ENCODE measurements at regions not wholly inside any gene's neighbourhood (a gene's known extent, or its start where the extent isn't known, plus 50 kb on each side); places are given as distances from the start of the nearest gene placed in this dataset.
"Not testable (repeated sequence)": the region's sequence is repeated elsewhere in the genome, so short reads cannot be mapped to it uniquely, and the experiment has no call there.

- no peak for DNase-seq
Measured at GRCh38 chr3:163347944-163348343, 1730.4 kb downstream of the SI start.

- DNase-seq: no peak
Measured at GRCh38 chr3:163335429-163335828, 1742.9 kb downstream of the SI start.

GRCh38 chr3:163328680-163329079 is 1749.6 kb downstream of the SI start:
- DNase-seq: no peak

GRCh38 chr3:163327086-163327485 is 1751.2 kb downstream of the SI start:
- no peak for DNase-seq

GRCh38 chr3:163315786-163316185 is 1762.5 kb downstream of the SI start:
- DNase-seq: no peak

- DNase-seq: no peak
Measured at GRCh38 chr3:163306405-163306804, 1771.9 kb downstream of the SI start.

- DNase-seq: no peak
Measured at GRCh38 chr3:163273694-163274093, 1777.1 kb downstream of the OTOL1 start.

GRCh38 chr3:163266731-163267130 is 1770.1 kb downstream of the OTOL1 start:
- DNase-seq: no peak

GRCh38 chr3:163261618-163262017 is 1765.0 kb downstream of the OTOL1 start:
- DNase-seq: no peak

- DNase-seq: no peak
Measured at GRCh38 chr3:163261056-163261455, 1764.4 kb downstream of the OTOL1 start.

- no peak for DNase-seq
Measured at GRCh38 chr3:163218336-163218735, 1721.7 kb downstream of the OTOL1 start.

- no peak for DNase-seq
Measured at GRCh38 chr3:163213838-163214237, 1717.2 kb downstream of the OTOL1 start.

- DNase-seq: no peak
Measured at GRCh38 chr3:163196815-163197374, 1700.3 kb downstream of the OTOL1 start.

- no peak for DNase-seq
Measured at GRCh38 chr3:163196245-163196644, 1699.6 kb downstream of the OTOL1 start.

GRCh38 chr3:163185721-163186350 is 1689.2 kb downstream of the OTOL1 start:
- no peak for DNase-seq

- no peak for DNase-seq
Measured at GRCh38 chr3:163175970-163176369, 1679.4 kb downstream of the OTOL1 start.

- not testable (repeated sequence) for DNase-seq
Measured at GRCh38 chr3:163172513-163172912, 1675.9 kb downstream of the OTOL1 start.

- DNase-seq: no peak
Measured at GRCh38 chr3:163166197-163166596, 1669.6 kb downstream of the OTOL1 start.

- no peak for DNase-seq
Measured at GRCh38 chr3:163159306-163159705, 1662.7 kb downstream of the OTOL1 start.

- DNase-seq: no peak
Measured at GRCh38 chr3:163139600-163139999, 1643.0 kb downstream of the OTOL1 start.

- no peak for DNase-seq
Measured at GRCh38 chr3:163138258-163138657, 1641.7 kb downstream of the OTOL1 start.

GRCh38 chr3:163132111-163132510 is 1635.5 kb downstream of the OTOL1 start:
- DNase-seq: no peak

GRCh38 chr3:163129287-163129686 is 1632.7 kb downstream of the OTOL1 start:
- no peak for DNase-seq

- DNase-seq: no peak
Measured at GRCh38 chr3:163126115-163126514, 1629.5 kb downstream of the OTOL1 start.
